Stimulated activated CD8-positive, alpha-beta memory T cell treated with anti-CD3 and anti-CD28 coated beads, Interleukin-15, amount 100 ng/mL, for 1 hour (primary cell): ENCODE measurements at regions not wholly inside any gene's neighbourhood (a gene's known extent, or its start where the extent isn't known, plus 50 kb on each side); places are given as distances from the start of the nearest gene placed in this dataset.

Experiments used
- DNase-seq: peaks from one replicate; pipeline ENCODE4 v3.0.0-alpha.2; 2020; ENCODE audit warnings: low read depth

DNA sequence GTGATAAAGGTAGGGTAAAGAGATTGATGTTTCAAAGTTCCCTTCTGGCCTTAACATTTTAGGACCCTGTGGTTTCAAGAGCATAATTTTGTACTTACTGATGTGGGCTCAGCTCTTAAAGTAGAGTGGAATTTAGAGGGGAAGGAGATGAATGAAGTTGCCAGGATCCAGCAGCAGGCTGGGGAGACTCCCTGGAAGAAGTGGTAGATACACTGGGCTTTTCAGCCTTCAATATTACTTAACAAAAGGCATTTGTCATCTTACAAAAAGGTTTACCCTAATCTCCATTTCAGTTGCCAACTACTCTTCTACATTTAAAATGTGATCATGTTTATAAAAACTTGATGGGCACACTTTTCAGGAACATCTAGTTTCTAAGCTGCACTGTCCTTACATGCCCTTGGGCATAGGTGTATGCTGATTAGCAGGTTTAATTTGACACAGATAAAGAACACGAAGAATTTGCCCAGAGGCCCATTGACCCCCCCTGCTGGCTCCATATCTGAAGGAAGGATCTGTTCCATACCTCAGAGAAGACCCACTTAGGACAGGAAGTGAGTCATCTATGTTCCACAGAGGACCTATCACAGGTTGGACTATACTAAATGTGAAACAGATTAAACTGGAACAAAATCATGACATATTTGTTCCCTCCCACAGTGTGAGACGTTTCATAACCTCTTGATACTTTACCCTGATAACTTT lies 93.0 kb upstream of the LPP start:
- DNase-seq = no peak

GRCh38 chr3:188062216-188062615 lies 91.7 kb upstream of the LPP start:
- no peak for DNase-seq

- DNase-seq = no peak
These were observed 89.0 kb upstream of the LPP start for GRCh38 chr3:188064831-188065493.

GRCh38 chr3:188066141-188066540 lies 87.8 kb upstream of the LPP start:
- no peak for DNase-seq

GRCh38 chr3:188067932-188068331 lies 86.0 kb upstream of the LPP start:
- no peak for DNase-seq

DNA sequence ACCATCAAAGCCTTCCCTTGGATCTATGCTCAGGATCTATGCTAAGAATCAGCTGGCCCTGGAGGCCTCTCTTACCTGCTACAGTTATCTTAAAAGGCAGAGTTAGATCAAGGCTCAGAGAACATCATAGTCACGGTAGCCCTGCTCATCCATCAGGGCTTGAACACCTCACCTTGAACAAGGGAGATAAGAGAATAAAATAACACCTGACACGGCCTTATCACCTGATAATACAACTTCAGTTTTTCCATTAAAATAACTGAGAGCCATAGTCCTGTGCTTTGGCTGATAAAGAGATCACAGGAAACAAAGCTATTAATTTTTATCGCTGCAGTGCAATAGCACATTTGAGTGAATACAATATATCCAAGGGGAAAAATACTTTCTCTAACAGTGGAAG lies 85.6 kb upstream of the LPP start:
- no peak for DNase-seq

DNA sequence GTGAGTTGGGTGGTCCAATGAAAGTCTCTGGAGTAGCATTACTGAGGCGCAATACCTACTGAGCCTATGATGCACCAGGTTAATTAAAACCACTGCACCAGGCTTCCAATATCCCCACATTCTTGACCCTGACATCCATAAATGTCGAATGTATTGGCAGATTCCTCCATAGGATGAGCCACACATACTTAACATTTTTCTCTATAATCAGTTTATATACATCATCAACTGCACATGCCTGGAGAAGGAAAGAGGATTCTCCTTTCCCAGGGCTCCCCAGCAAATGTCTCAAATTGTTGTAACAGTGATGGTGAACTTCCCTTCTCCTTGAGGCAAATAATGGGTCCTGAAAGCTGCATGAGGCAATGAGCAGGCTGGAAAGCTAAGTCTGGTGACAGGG lies 82.3 kb upstream of the LPP start:
- DNase-seq = no peak

DNA sequence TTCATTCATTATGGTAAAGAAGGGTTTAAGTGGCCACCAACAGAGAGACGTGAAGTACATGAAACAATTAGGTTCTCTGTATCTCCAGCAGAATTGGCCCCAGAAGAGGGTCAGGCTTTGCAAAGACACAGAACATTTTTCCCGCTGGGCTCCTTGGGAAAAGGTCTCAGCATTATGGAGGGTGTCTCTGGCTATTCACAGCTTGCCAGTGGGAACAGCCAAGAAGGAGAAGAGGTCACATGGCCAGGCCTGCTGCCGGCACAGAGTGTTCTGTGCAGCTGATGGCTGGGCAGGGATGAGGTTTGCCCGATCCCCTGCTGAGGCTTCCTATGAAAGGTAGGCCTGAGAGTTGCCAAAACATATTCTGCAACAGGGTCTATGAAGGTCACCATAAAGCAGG lies 77.8 kb upstream of the LPP start:
- DNase-seq = no peak

- DNase-seq = no peak
These were observed 76.7 kb upstream of the LPP start for GRCh38 chr3:188077160-188077799.

GRCh38 chr3:188080091-188080490 lies 73.9 kb upstream of the LPP start:
- DNase-seq = no peak

- no peak for DNase-seq
These were observed 71.9 kb upstream of the LPP start for GRCh38 chr3:188082031-188082430.

DNA sequence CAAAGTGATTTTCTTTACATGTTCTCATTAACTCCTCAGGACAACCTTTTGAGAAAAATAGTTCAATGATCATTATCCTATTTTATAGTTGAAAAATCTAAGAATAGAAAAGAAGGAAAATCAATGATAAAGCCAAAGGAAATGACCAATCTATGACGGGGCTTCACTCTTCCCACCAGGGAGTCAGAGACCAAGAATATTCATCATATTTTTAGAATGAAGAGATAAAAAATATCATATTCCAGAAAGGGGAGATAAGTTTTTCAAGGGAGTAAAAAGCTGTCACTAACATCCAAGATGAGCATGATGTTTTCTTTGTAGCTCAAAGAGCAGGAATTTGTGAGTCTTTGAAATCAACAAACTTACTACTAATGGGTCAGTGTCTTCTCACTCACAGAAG lies 71.5 kb upstream of the LPP start:
- no peak for DNase-seq

DNA sequence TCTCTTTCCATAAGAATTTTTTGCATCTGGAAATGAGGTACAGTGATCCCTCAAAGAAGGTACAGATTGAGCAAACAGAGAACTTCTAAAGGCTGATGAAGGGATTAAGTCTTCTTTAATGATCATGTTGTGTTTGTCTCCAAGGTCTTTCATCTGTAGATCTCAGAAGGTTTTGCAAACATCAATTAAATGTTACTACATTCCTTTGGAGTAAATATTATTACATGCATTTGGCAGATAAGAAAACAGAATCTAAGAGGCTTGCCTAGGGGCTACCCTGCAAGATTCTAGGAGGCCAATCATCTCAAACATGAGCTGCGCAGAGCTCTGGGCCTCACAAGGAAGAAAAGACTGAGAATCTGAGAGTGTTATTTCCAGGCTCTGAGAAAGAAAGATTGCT lies 70.9 kb upstream of the LPP start:
- no peak for DNase-seq

- DNase-seq = no peak
These were observed 69.0 kb upstream of the LPP start for GRCh38 chr3:188084752-188085583.

- DNase-seq = no peak
These were observed 68.1 kb upstream of the LPP start for GRCh38 chr3:188085584-188086560.

GRCh38 chr3:188088948-188089685 lies 64.8 kb upstream of the LPP start:
- DNase-seq = no peak

DNA sequence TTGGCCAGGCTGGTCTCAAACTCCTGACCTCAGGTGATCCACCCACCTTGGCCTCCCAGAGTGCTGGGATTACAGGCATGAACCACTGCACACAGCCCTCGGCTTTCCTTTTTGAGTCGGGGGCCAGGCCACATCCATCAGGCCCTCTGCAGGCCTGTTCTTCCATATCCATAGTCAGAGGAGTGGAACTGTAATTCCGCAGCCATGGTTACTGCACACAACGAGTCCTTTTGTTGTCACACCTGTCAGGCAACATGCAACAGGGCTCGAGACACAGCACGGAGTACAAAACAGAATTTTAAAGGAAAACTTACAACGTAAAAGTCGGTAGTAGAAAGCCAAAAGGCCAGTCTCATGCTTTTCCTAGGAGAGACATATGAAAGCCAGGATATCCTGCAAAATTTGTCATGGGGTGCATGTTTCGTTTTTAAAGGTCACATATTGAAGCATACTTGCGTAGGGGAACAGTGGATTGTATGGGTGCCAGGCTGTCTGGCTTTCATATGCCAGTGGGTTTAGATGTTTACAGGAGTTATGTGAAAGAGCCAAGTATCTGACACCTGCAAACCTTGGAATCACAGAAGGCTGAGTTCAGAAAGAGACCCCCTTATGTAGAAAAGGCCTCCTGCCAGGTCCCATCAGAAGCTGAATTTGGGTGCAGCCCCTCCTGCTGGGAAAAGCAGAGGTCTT lies 63.2 kb upstream of the LPP start:
- DNase-seq = no peak

GRCh38 chr3:188091746-188092145 lies 62.2 kb upstream of the LPP start:
- no peak for DNase-seq

- no peak for DNase-seq
These were observed 61.3 kb upstream of the LPP start for GRCh38 chr3:188092648-188093047.

DNA sequence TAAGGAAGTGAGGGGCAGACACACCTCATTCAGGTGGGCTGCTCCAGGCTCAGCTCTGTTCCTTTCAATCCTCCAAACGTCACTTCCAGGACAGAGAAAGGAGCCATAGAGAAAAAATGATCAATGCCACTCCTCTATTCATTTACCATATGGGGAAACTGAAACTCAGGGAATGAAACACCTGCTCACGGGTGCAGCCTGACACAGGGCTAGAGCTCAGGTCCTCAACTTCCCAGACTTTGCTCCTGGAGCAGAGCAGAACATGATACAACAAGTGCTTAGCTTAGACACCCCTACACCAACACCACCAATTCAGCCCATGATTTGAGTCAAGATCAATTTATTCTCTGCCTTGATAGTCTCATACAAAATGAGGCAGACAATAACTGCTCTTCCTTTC lies 58.5 kb upstream of the LPP start:
- DNase-seq = no peak
